H9 (cell line): ENCODE measurements at regions not wholly inside any gene's neighbourhood (a gene's known extent, or its start where the extent isn't known, plus 50 kb on each side); places are given as distances from the start of the nearest gene placed in this dataset.

Experiments
- DNase-seq: peaks from one replicate; pipeline ENCODE4 v3.0.0-alpha.2; 2017
- H2AFZ ChIP-seq: one replicate; pipeline ENCODE4 v1.6.1; 2013; ENCODE audit warnings: mild to moderate bottlenecking, low read length, control low read depth, moderate library complexity
- H2AK5ac ChIP-seq: 2 replicates; pipeline ENCODE4 v1.6.1; 2013; ENCODE audit warnings: low read length, control low read depth, mixed read lengths; ENCODE audit not compliant: insufficient read length
- H2BK120ac ChIP-seq: one replicate; pipeline ENCODE4 v1.6.1; 2013; ENCODE audit warnings: low read depth, mild to moderate bottlenecking, low read length, control low read depth, inconsistent platforms; ENCODE audit not compliant: poor library complexity, severe bottlenecking
- H2BK12ac ChIP-seq: 2 replicates; pipeline ENCODE4 v1.6.1; 2013; ENCODE audit warnings: low read length, control low read depth, mixed read lengths, low read depth; ENCODE audit not compliant: insufficient read length
- H2BK15ac ChIP-seq: 2 replicates; pipeline ENCODE4 v1.6.1; 2013; ENCODE audit warnings: low read depth, low read length, control low read depth
- H2BK20ac ChIP-seq: one replicate; pipeline ENCODE4 v1.6.1; 2013; ENCODE audit warnings: low read depth, mild to moderate bottlenecking, low read length, control low read depth, inconsistent platforms; ENCODE audit not compliant: poor library complexity, severe bottlenecking
- H2BK5ac ChIP-seq: 2 replicates; pipeline ENCODE4 v1.6.1; 2013; ENCODE audit warnings: low read length, control low read depth, mixed read lengths; ENCODE audit not compliant: insufficient read length
- H3K14ac ChIP-seq: 2 replicates; pipeline ENCODE4 v1.6.1; 2013; ENCODE audit warnings: low read length, control low read depth; ENCODE audit not compliant: insufficient read depth
- H3K18ac ChIP-seq: 2 replicates; pipeline ENCODE4 v1.6.1; 2013; ENCODE audit warnings: low read depth, mild to moderate bottlenecking, mixed read lengths, low read length, control low read depth; ENCODE audit not compliant: insufficient read length
- H3K23ac ChIP-seq: 2 replicates; pipeline ENCODE4 v1.6.1; 2013; ENCODE audit warnings: low read length, control low read depth, mixed read lengths, low read depth; ENCODE audit not compliant: insufficient read length
- H3K23me2 ChIP-seq: 2 replicates; pipeline ENCODE4 v1.6.1; 2013; ENCODE audit warnings: low read depth, mild to moderate bottlenecking, mixed read lengths, low read length, control low read depth; ENCODE audit not compliant: insufficient read length, poor library complexity, severe bottlenecking
- H3K27ac ChIP-seq: 2 replicates; pipeline ENCODE4 v1.5.1; 2013; ENCODE audit warnings: low read length, control low read depth, mixed read lengths, low read depth; ENCODE audit not compliant: insufficient read length
- H3K27me3 ChIP-seq: 2 replicates; pipeline ENCODE4 v1.6.1; 2013; ENCODE audit warnings: low read length, control low read depth, inconsistent platforms; ENCODE audit not compliant: insufficient read depth
- H3K4ac ChIP-seq: 2 replicates; pipeline ENCODE4 v1.6.1; 2013; ENCODE audit warnings: low read depth, mild to moderate bottlenecking, control low read depth, inconsistent platforms, low read length, moderate library complexity
- H3K4me1 ChIP-seq: 2 replicates; pipeline ENCODE4 v1.6.1; 2013; ENCODE audit warnings: low read length, control low read depth, inconsistent platforms; ENCODE audit not compliant: insufficient read depth
- H3K4me2 ChIP-seq: 2 replicates; pipeline ENCODE4 v1.6.1; 2013; ENCODE audit warnings: low read length, control low read depth, mixed read lengths; ENCODE audit not compliant: insufficient read length, insufficient read depth
- H3K56ac ChIP-seq: 2 replicates; pipeline ENCODE4 v1.6.1; 2013; ENCODE audit warnings: low read depth, mild to moderate bottlenecking, mixed read lengths, low read length, control low read depth; ENCODE audit not compliant: insufficient read length
- H3K79me1 ChIP-seq: 2 replicates; pipeline ENCODE4 v1.6.1; 2013; ENCODE audit warnings: low read depth, mild to moderate bottlenecking, moderate library complexity, low read length, control low read depth, inconsistent platforms; ENCODE audit not compliant: insufficient read depth, poor library complexity, severe bottlenecking
- H3K79me2 ChIP-seq: 2 replicates; pipeline ENCODE4 v1.6.1; 2013; ENCODE audit warnings: low read length, control low read depth, inconsistent platforms; ENCODE audit not compliant: insufficient read depth
- H3K9ac ChIP-seq: 2 replicates; pipeline ENCODE4 v1.6.1; 2013; ENCODE audit warnings: low read length, control low read depth, mixed read lengths; ENCODE audit not compliant: insufficient read length; ENCODE audit errors: extremely low read depth
- H3K9me3 ChIP-seq: one replicate; pipeline ENCODE4 v1.6.1; 2013; ENCODE audit warnings: low read depth, low read length, inconsistent platforms; ENCODE audit not compliant: control insufficient read depth
- H3T11ph ChIP-seq: one replicate; pipeline ENCODE4 v1.6.1; 2013; ENCODE audit warnings: mild to moderate bottlenecking, low read length, control low read depth, inconsistent platforms
- H4K20me1 ChIP-seq: one replicate; pipeline ENCODE4 v1.6.1; 2013; ENCODE audit not compliant: control insufficient read depth, insufficient read length, insufficient read depth
- H4K5ac ChIP-seq: 2 replicates; pipeline ENCODE4 v1.6.1; 2013; ENCODE audit warnings: low read depth, mild to moderate bottlenecking, mixed read lengths, low read length, control low read depth; ENCODE audit not compliant: insufficient read length
- H4K8ac ChIP-seq: replicated peaks from 2 replicates; pipeline ENCODE4 v1.6.1; 2013; ENCODE audit warnings: low read length, control low read depth, mixed read lengths, low read depth; ENCODE audit not compliant: insufficient read length
- H4K91ac ChIP-seq: 2 replicates; pipeline ENCODE4 v1.6.1; 2013; ENCODE audit warnings: low read depth, mild to moderate bottlenecking, moderate library complexity, mixed read lengths, low read length, control low read depth; ENCODE audit not compliant: insufficient read length
- H3K27ac Mint-ChIP-seq, 3 experiments: 2 replicates in 2 of 3; 3 replicates in 1 of 3; pipeline ENCODE4 v1.8.0; 2020 to 2021; ENCODE audit warnings: mixed read lengths in 3 of 3, mild to moderate bottlenecking in 1 of 3, moderate library complexity in 1 of 3
- H3K27me3 Mint-ChIP-seq: 2 replicates; pipeline ENCODE4 v1.8.0; 2021; ENCODE audit warnings: low read depth, mild to moderate bottlenecking, moderate library complexity, mixed read lengths
- H3K36me3 Mint-ChIP-seq, 3 experiments: 2 replicates in 2 of 3; 3 replicates in 1 of 3; pipeline ENCODE4 v1.8.0; 2020 to 2021; ENCODE audit warnings: low read depth in 3 of 3, mixed read lengths in 3 of 3; ENCODE audit not compliant: insufficient read depth in 1 of 3
- H3K4me1 Mint-ChIP-seq, 2 experiments: 2 replicates each; pipeline ENCODE4 v1.8.0; 2020; ENCODE audit warnings: mixed read lengths in 2 of 2
- H3K4me3 Mint-ChIP-seq, 2 experiments: 2 replicates in 1 of 2; 3 replicates in 1 of 2; pipeline ENCODE4 v1.8.0; 2020 to 2021; ENCODE audit warnings: mild to moderate bottlenecking in 2 of 2, mixed read lengths in 2 of 2, moderate library complexity in 1 of 2
- H3K9me3 Mint-ChIP-seq, 2 experiments: 2 replicates in 1 of 2; 3 replicates in 1 of 2; pipeline ENCODE4 v1.8.0; 2020; ENCODE audit warnings: mild to moderate bottlenecking in 2 of 2, mixed read lengths in 2 of 2, moderate library complexity in 1 of 2
- CTCF ChIP-seq: fragments of 200-600 bp; sonication (generic); conservative IDR thresholded peaks from 3 replicates; pipeline ENCODE4 v1.8.0; 2021; ENCODE audit warnings: antibody characterized with exemption, mild to moderate bottlenecking
- WGBS: extraction: QIAGEN DNeasy Blood & Tissue Kit; methylation state at CpG from one replicate; pipeline ENCODE4 v1.1.7; 2013; ENCODE audit warnings: missing lambda C conversion rate, low lambda C conversion rate, mixed read lengths; ENCODE audit not compliant: insufficient read length; ENCODE audit errors: extremely low coverage; 5-methylcytosine and 5-hydroxymethylcytosine counted together

GRCh38 chr2:44866152-44866551, 75.3 kb upstream of the SIX3 start:
- Histone ChIP-seq H2AK5ac (no peak overlapping the region), H2BK15ac (no peak overlapping the region), H2AFZ (no peak overlapping the region), H4K91ac (no peak overlapping the region), H3K9ac (no peak overlapping the region), H3K4ac (no peak overlapping the region), H3K18ac (no peak overlapping the region), H2BK12ac (no peak overlapping the region), H2BK120ac (no peak overlapping the region), H3K79me2 (no peaks in the 10 kb centered on the region), H3K9me3 (no peaks in the 10 kb centered on the region), H2BK20ac (no peak overlapping the region), H2BK5ac (no peak overlapping the region), H4K8ac (no peak overlapping the region), H3K56ac (no peak overlapping the region), H3K14ac (no peak overlapping the region), H3K79me1 (no peaks in the 10 kb centered on the region), H4K20me1 (no peaks in the 10 kb centered on the region), H4K5ac (no peak overlapping the region), H3K27me3 (no peaks in the 10 kb centered on the region), H3K23ac (no peak overlapping the region), H3K27ac (no peak overlapping the region), H3K4me1 (no peaks in the 10 kb centered on the region), H3T11ph (no peak overlapping the region), H3K4me2 (no peak overlapping the region), H3K23me2 (no peaks in the 10 kb centered on the region)
- Mint-ChIP-seq H3K4me3 (no peak overlapping the region), H3K27ac (no peak overlapping the region), H3K4me1 (peaks cover 5 to 8% of the 10 kb centered on the region in 2 experiments; a peak in 3 of 4 replicates), H3K9me3 (no peaks in the 10 kb centered on the region), H3K27me3 (peaks cover 18% of the 10 kb centered on the region), H3K36me3 (no peaks in the 10 kb centered on the region)
- DNase-seq = no peak
- no CpG with 5 or more reads among the region's 1 CpG for WGBS
- no peak for TF ChIP-seq CTCF
